ENCODE measurements at regions not wholly inside any gene's neighbourhood (a gene's known extent, or its start where the extent isn't known, plus 50 kb on each side); places are given as distances from the start of the nearest gene placed in this dataset.

DNA sequence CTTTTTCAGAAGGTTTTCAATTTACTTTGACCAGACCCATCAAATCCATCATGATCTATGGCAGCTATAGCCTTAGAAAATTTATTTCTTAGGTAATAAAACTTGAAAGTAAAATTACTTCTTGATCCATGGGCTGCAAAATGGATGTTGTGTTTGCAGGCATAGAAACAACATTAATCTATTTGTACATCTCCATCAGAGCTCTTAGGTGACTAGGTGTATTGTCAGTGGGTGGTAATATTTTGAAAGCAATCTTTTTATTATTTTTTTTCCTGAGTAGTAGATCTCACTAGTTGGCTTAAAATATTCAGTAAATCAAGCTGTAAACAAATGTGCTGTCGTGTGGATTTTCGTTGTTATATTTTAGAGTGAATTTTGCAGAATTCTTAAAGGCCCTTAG lies 710.0 kb downstream of the SLITRK6 start:
- no peak overlapping the region for H3K27ac ChIP-seq (ENCODE audit: low read length)
- H3K4me3 ChIP-seq (ENCODE audit: low read length) = no peak overlapping the region
- H3K9me3 ChIP-seq (ENCODE audit: control insufficient read depth, insufficient read depth, low read length) = no peaks in the 10 kb centered on the region
- WGBS (ENCODE audit: insufficient coverage, insufficient read length) = no CpG with 5 or more reads among the region's 2 CpGs
- DNase-seq (ENCODE audit: low read depth, low spot score) = no peak
- H3K27me3 ChIP-seq (ENCODE audit: control insufficient read depth, insufficient read depth, low read length) = no peaks in the 10 kb centered on the region
- H3K36me3 ChIP-seq (ENCODE audit: control insufficient read depth, insufficient read depth, low read length) = no peaks in the 10 kb centered on the region
- no peaks in the 10 kb centered on the region for H3K4me1 ChIP-seq (ENCODE audit: control insufficient read depth, insufficient read depth, low read length)

DNA sequence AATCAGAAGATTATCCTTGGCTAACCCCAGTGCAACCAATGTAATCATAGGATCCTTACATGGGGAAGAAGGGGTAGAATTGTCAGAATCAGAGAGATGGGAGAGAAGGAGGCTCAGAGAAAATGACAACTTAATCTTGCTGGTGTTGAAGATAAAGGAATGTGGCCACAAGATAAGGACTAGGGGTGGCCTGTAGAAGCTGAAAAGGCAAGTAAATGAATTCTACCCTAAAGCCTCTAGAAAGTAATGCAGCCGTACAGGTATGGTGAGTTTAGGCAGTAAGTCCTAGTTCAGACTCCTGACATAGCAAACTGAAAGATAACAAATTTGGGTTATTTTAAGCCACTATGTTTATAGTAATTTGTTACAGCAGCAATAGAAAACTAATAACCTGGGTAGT lies 718.5 kb downstream of the SLITRK6 start:
- Histone ChIP-seq H3K27ac (ENCODE audit: low read length) (no peak overlapping the region), H3K4me3 (ENCODE audit: low read length) (no peak overlapping the region), H3K27me3 (ENCODE audit: control insufficient read depth, insufficient read depth, low read length) (no peaks in the 10 kb centered on the region), H3K4me1 (ENCODE audit: control insufficient read depth, insufficient read depth, low read length) (no peaks in the 10 kb centered on the region), H3K9me3 (ENCODE audit: control insufficient read depth, insufficient read depth, low read length) (no peaks in the 10 kb centered on the region), H3K36me3 (ENCODE audit: control insufficient read depth, insufficient read depth, low read length) (no peaks in the 10 kb centered on the region)
- WGBS (ENCODE audit: insufficient coverage, insufficient read length) = no CpG with 5 or more reads among the region's 1 CpG
- no peak for DNase-seq (ENCODE audit: low read depth, low spot score)

DNA sequence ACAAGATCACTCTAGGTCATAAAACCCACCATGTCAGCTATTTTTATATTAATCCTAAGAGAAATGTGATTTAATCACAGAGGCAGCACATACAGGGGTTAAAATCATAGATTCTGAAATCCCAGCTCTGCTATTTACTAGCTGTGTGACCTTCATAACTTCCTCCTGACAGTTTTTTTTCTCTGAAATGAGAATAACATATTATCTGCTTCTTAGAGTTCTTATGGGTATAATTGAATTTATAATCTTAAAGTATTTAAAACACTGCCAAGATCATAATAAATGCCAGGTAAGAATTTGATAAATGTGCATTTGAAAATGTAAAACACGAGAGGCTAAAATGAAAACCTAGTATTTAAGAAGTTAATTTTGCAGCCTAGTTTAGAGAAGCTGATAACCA lies 722.9 kb downstream of the SLITRK6 start:
- Histone ChIP-seq H3K4me3 (ENCODE audit: low read length) (no peak overlapping the region), H3K9me3 (ENCODE audit: control insufficient read depth, insufficient read depth, low read length) (no peaks in the 10 kb centered on the region), H3K4me1 (ENCODE audit: control insufficient read depth, insufficient read depth, low read length) (no peaks in the 10 kb centered on the region), H3K27ac (ENCODE audit: low read length) (no peak overlapping the region), H3K36me3 (ENCODE audit: control insufficient read depth, insufficient read depth, low read length) (no peaks in the 10 kb centered on the region), H3K27me3 (ENCODE audit: control insufficient read depth, insufficient read depth, low read length) (no peaks in the 10 kb centered on the region)
- WGBS (ENCODE audit: insufficient coverage, insufficient read length) = no CpG with 5 or more reads among the region's 1 CpG
- no peak for DNase-seq (ENCODE audit: low read depth, low spot score)

DNA sequence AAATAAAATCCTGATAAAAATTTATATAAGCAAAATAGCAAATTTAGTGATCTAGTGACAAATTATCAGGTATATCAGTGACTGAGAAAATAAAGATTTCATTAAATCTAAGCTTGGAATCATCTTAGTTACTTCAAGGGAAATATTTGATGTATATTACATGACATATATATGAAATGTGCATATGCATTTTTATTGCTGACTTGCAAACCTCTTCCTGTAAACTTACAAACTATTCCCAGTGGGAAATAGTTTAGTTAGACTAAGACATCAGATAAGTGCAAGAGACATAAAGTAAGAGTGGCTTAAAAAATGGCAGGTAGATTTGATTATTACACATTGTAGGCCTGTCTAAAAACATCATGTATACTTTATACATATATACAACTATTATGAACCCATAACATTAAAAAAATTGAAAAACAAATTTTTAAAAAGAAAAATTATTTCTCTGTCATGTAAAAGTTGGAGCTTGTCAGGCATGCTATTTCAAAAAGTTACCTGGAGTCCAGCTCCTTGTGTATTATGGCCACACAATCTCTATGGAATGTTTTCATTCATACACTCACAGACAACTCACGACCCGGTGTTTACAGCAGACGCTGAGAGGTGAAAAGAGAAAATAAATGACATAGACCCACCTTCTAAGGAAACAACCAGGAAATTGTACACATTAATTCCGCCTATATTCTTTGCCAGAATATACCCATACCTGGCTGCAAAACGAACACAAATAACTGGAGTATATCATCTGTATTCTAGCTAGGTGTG lies 724.5 kb downstream of the SLITRK6 start:
- H3K4me1 ChIP-seq (ENCODE audit: control insufficient read depth, insufficient read depth, low read length) = no peaks in the 10 kb centered on the region
- no peak overlapping the region for H3K4me3 ChIP-seq (ENCODE audit: low read length)
- WGBS (ENCODE audit: insufficient coverage, insufficient read length) = no CpG with 5 or more reads among the region's 5 CpGs
- H3K27me3 ChIP-seq (ENCODE audit: control insufficient read depth, insufficient read depth, low read length) = no peaks in the 10 kb centered on the region
- H3K9me3 ChIP-seq (ENCODE audit: control insufficient read depth, insufficient read depth, low read length) = no peaks in the 10 kb centered on the region
- H3K27ac ChIP-seq (ENCODE audit: low read length) = no peak overlapping the region
- H3K36me3 ChIP-seq (ENCODE audit: control insufficient read depth, insufficient read depth, low read length) = no peaks in the 10 kb centered on the region
- DNase-seq (ENCODE audit: low read depth, low spot score) = no peak

DNA sequence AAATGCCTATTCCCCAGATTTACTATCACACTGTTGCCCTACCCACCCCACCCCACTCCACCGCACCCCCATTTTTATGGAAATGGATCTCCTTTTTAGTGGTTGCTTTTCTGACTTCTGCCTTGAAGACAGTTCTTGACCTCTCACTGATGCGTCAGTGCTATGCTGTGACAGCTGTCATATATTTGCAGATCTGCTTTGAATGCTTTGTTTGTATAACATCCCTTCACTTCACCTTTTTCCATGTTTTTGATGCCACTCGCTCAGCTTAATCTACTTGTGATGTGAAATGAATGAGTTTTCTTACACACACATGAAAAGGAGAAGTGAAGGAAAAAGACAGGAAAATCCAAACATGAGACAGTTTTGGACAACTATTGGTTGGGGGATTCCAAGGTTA lies 731.0 kb downstream of the SLITRK6 start:
- Histone ChIP-seq H3K4me1 (ENCODE audit: control insufficient read depth, insufficient read depth, low read length) (no peaks in the 10 kb centered on the region), H3K27me3 (ENCODE audit: control insufficient read depth, insufficient read depth, low read length) (no peaks in the 10 kb centered on the region), H3K9me3 (ENCODE audit: control insufficient read depth, insufficient read depth, low read length) (no peaks in the 10 kb centered on the region), H3K4me3 (ENCODE audit: low read length) (no peak overlapping the region), H3K27ac (ENCODE audit: low read length) (no peak overlapping the region), H3K36me3 (ENCODE audit: control insufficient read depth, insufficient read depth, low read length) (no peaks in the 10 kb centered on the region)
- no CpG with 5 or more reads among the region's 3 CpGs for WGBS (ENCODE audit: insufficient coverage, insufficient read length)
- DNase-seq (ENCODE audit: low read depth, low spot score) = no peak

DNA sequence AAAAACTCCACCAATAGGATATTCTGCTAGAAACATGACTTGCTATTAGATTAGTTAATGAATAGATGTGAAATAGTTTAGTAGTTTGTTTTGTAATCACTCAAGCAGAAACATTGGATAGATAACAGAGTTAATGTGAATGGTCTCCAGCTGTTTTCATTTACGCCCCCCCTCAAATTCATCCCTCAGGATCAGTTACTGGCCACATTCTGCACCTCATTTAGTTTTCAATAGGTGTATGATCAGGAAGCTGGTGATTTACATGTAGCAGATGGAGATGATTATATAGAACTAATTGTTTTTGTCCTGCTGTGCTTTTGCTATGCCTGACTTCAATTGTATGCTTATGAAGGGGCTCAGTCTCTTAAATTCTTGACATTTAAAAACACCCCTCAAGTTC lies 759.0 kb downstream of the SLITRK6 start:
- no peak overlapping the region for H3K27ac ChIP-seq (ENCODE audit: low read length)
- H3K27me3 ChIP-seq (ENCODE audit: control insufficient read depth, insufficient read depth, low read length) = no peaks in the 10 kb centered on the region
- H3K4me1 ChIP-seq (ENCODE audit: control insufficient read depth, insufficient read depth, low read length) = no peaks in the 10 kb centered on the region
- H3K9me3 ChIP-seq (ENCODE audit: control insufficient read depth, insufficient read depth, low read length) = no peaks in the 10 kb centered on the region
- no peaks in the 10 kb centered on the region for H3K36me3 ChIP-seq (ENCODE audit: control insufficient read depth, insufficient read depth, low read length)
- H3K4me3 ChIP-seq (ENCODE audit: low read length) = no peak overlapping the region
- no peak for DNase-seq (ENCODE audit: low read depth, low spot score)
- WGBS (ENCODE audit: insufficient coverage, insufficient read length) = no CpG with 5 or more reads among the region's 1 CpG

DNA sequence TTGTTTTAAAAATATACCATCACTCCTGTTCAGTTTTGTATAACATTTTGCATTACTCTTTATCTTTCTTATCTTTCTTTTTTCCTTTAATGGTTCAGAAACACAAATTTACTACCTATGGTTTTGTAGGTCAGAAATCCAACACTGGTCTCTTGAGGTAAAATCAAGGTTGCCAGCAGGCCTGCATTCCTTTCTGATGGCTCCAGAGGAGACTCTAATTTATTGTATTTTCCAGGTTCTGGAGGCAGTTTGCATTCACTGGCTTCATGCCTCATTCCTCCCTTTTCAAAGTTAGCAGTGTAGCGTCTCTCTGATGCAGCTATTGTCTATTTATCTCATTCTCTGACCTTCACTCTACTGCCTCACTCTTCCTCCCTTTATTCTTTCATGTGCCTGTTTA lies 767.4 kb downstream of the SLITRK6 start:
- no CpG with 5 or more reads among the region's 1 CpG for WGBS (ENCODE audit: insufficient coverage, insufficient read length)
- no peak overlapping the region for H3K27ac ChIP-seq (ENCODE audit: low read length)

DNA sequence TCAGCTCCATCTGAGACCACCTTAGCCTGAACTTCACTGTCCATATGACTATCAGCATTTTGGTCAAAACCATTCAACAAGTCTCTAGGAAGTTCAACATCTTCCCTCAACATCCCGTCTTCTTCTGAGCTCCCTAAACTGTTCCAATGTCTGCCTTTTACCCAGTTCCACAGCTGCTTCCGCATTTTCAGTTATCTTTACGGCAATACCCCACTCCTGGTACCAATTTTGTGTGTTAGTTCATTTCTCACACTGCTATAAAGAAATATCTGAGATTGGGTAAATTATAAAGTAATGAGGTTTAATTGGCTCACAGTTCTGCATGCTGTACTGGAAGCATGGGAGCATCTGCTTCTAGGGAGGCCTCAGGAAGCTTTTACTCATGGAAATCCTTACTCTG lies 771.2 kb downstream of the SLITRK6 start:
- WGBS (ENCODE audit: insufficient coverage, insufficient read length) = no CpG with 5 or more reads among the region's 3 CpGs
- no peak overlapping the region for H3K27ac ChIP-seq (ENCODE audit: low read length)
- DNase-seq (ENCODE audit: low read depth, low spot score) = no peak
- H3K9me3 ChIP-seq (ENCODE audit: control insufficient read depth, insufficient read depth, low read length) = peaks cover 2% of the 10 kb centered on the region
- no peaks in the 10 kb centered on the region for H3K36me3 ChIP-seq (ENCODE audit: control insufficient read depth, insufficient read depth, low read length)
- no peaks in the 10 kb centered on the region for H3K4me1 ChIP-seq (ENCODE audit: control insufficient read depth, insufficient read depth, low read length)
- no peaks in the 10 kb centered on the region for H3K27me3 ChIP-seq (ENCODE audit: control insufficient read depth, insufficient read depth, low read length)
- no peak overlapping the region for H3K4me3 ChIP-seq (ENCODE audit: low read length)

More for the DNA sequence above, 767.4 kb downstream of the SLITRK6 start:
- no peaks in the 10 kb centered on the region for H3K4me1 ChIP-seq (ENCODE audit: control insufficient read depth, insufficient read depth, low read length)
- no peaks in the 10 kb centered on the region for H3K36me3 ChIP-seq (ENCODE audit: control insufficient read depth, insufficient read depth, low read length)
- no peak overlapping the region for H3K4me3 ChIP-seq (ENCODE audit: low read length)
- H3K27me3 ChIP-seq (ENCODE audit: control insufficient read depth, insufficient read depth, low read length) = no peaks in the 10 kb centered on the region
- DNase-seq (ENCODE audit: low read depth, low spot score) = no peak
- H3K9me3 ChIP-seq (ENCODE audit: control insufficient read depth, insufficient read depth, low read length) = peaks cover 2% of the 10 kb centered on the region

DNA sequence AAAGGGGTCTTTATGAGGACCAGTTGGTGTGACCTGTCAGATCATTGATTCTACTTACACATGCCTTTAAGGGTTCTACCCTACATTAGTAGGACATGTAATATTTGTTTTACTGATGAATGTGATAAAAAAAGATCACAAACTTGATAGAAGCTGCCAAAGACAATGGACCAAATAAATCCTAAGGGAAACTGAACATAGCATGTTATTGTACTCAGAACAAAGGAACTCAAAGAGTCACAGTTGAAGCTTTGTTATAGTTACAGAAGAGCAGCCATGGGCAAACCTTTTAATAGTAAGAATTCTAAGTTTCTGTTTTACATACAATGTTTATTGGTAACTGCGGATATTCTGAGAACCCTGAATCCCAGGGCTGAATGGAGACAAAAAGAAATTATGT lies 780.1 kb downstream of the SLITRK6 start:
- DNase-seq (ENCODE audit: low read depth, low spot score) = no peak
- no peaks in the 10 kb centered on the region for H3K9me3 ChIP-seq (ENCODE audit: control insufficient read depth, insufficient read depth, low read length)
- H3K27ac ChIP-seq (ENCODE audit: low read length) = no peak overlapping the region
- H3K27me3 ChIP-seq (ENCODE audit: control insufficient read depth, insufficient read depth, low read length) = no peaks in the 10 kb centered on the region
- no peak overlapping the region for H3K4me3 ChIP-seq (ENCODE audit: low read length)
- no peaks in the 10 kb centered on the region for H3K36me3 ChIP-seq (ENCODE audit: control insufficient read depth, insufficient read depth, low read length)
- H3K4me1 ChIP-seq (ENCODE audit: control insufficient read depth, insufficient read depth, low read length) = no peaks in the 10 kb centered on the region
- no CpG with 5 or more reads among the region's 1 CpG for WGBS (ENCODE audit: insufficient coverage, insufficient read length)

DNA sequence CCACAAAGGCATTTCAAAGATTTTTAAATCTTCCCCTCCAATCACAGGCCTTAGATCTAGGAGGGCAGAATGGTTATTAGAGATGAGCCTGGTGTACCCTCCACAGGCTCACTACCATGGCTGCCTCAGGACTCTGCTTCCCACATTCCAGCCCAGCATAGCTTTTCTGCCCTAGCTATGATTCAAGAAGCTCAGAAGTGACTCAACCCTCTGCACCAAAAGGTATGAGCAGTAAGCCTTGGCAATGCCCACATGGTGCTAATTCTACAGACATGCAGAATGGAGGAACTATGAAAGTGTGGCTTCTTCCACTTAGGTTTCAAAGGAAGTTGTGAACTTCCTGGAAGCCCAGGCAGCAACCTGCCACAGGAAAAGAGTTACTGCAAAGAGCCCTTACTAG lies 786.2 kb downstream of the SLITRK6 start:
- no peaks in the 10 kb centered on the region for H3K36me3 ChIP-seq (ENCODE audit: control insufficient read depth, insufficient read depth, low read length)
- DNase-seq (ENCODE audit: low read depth, low spot score) = no peak
- no peak overlapping the region for H3K27ac ChIP-seq (ENCODE audit: low read length)
- no peaks in the 10 kb centered on the region for H3K9me3 ChIP-seq (ENCODE audit: control insufficient read depth, insufficient read depth, low read length)
- no peak overlapping the region for H3K4me3 ChIP-seq (ENCODE audit: low read length)
- H3K4me1 ChIP-seq (ENCODE audit: control insufficient read depth, insufficient read depth, low read length) = no peaks in the 10 kb centered on the region
- H3K27me3 ChIP-seq (ENCODE audit: control insufficient read depth, insufficient read depth, low read length) = no peaks in the 10 kb centered on the region

DNA sequence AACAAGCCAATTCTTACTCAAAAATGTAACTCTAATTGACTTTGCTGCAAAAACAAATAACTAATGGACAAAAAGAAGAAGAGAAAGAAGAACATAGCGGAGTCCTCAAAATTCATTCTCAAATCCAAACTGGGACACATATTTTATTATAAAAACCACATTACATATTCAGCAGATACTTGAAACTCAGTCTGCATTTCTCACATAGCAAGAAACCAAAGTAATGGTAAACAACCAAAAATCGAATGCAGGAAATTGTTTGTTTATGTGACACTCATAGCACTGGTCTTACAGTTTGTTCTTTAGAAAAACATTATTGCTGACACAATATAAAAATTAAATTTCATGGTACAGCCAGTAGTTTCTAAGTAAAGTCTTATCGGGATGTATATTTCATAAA lies 789.8 kb downstream of the SLITRK6 start:
- Histone ChIP-seq H3K27me3 (ENCODE audit: control insufficient read depth, insufficient read depth, low read length) (no peaks in the 10 kb centered on the region), H3K4me1 (ENCODE audit: control insufficient read depth, insufficient read depth, low read length) (no peaks in the 10 kb centered on the region), H3K36me3 (ENCODE audit: control insufficient read depth, insufficient read depth, low read length) (no peaks in the 10 kb centered on the region), H3K9me3 (ENCODE audit: control insufficient read depth, insufficient read depth, low read length) (no peaks in the 10 kb centered on the region), H3K27ac (ENCODE audit: low read length) (no peak overlapping the region), H3K4me3 (ENCODE audit: low read length) (no peak overlapping the region)
- DNase-seq (ENCODE audit: low read depth, low spot score) = no peak
- WGBS (ENCODE audit: insufficient coverage, insufficient read length) = no CpG with 5 or more reads among the region's 3 CpGs

All from iPS DF 6.9 (cell line).